Liver (tissue), 3 donors: ENCODE measurements at regions not wholly inside any gene's neighbourhood (a gene's known extent, or its start where the extent isn't known, plus 50 kb on each side); places are given as distances from the start of the nearest gene placed in this dataset.

Experiments
- ATF3 ChIP-seq: IDR thresholded peaks from 2 replicates; pipeline ENCODE4 v1.6.1; 2016; ENCODE audit warnings: antibody characterized with exemption
- EGR1 ChIP-seq, 2 donors: IDR thresholded peaks; 2 replicates each; pipeline ENCODE4 v1.6.1; 2016 to 2018; ENCODE audit warnings: antibody characterized with exemption in 2 of 2, low read depth in 2 of 2
- GABPA ChIP-seq, 2 donors: IDR thresholded peaks in 1 of 2; conservative IDR thresholded peaks in 1 of 2; 2 replicates each; pipeline ENCODE4 v1.6.1; 2016; ENCODE audit warnings: antibody characterized with exemption in 2 of 2, mild to moderate bottlenecking in 1 of 2, moderate library complexity in 1 of 2
- HNF4A ChIP-seq, 2 donors: conservative IDR thresholded peaks; 2 replicates each; pipeline ENCODE4 v1.6.1; 2016; ENCODE audit warnings: antibody characterized with exemption in 2 of 2, mild to moderate bottlenecking in 2 of 2
- MAX ChIP-seq: IDR thresholded peaks from 2 replicates; pipeline ENCODE4 v1.6.1; 2016; ENCODE audit warnings: antibody characterized with exemption
- NR2F2 ChIP-seq: IDR thresholded peaks from 2 replicates; pipeline ENCODE4 v1.6.1; 2016; ENCODE audit warnings: antibody characterized with exemption
- RAD21 ChIP-seq, 2 donors: IDR thresholded peaks; 2 replicates each; pipeline ENCODE4 v1.6.1; 2016; ENCODE audit warnings: antibody characterized with exemption in 2 of 2, mild to moderate bottlenecking in 2 of 2
- SP1 ChIP-seq: IDR thresholded peaks from 2 replicates; pipeline ENCODE4 v1.6.1; 2018; ENCODE audit warnings: antibody characterized with exemption, mild to moderate bottlenecking
- TAF1 ChIP-seq: conservative IDR thresholded peaks from 2 replicates; pipeline ENCODE4 v1.6.1; 2016; ENCODE audit warnings: antibody characterized with exemption, mild to moderate bottlenecking
- TF ChIP-seq, protein P1 (sequence below): fragments of 150-350 bp; IDR thresholded peaks from 2 replicates; pipeline ENCODE4 v1.5.1; 2017; ENCODE audit warnings: improper control_type of control experiment, low read depth, low read length; ENCODE audit not compliant: missing input control
- TF ChIP-seq, protein P2 (sequence below): IDR thresholded peaks from 2 replicates; pipeline ENCODE4 v1.6.1; 2016; ENCODE audit warnings: antibody characterized with exemption, mild to moderate bottlenecking
- TF ChIP-seq, protein P3 (sequence below): IDR thresholded peaks from 2 replicates; pipeline ENCODE4 v1.6.1; 2016; ENCODE audit warnings: antibody characterized with exemption
- donor health status: healthy.
- donor health status: healthy.

- TF ChIP-seq, protein P1, sequence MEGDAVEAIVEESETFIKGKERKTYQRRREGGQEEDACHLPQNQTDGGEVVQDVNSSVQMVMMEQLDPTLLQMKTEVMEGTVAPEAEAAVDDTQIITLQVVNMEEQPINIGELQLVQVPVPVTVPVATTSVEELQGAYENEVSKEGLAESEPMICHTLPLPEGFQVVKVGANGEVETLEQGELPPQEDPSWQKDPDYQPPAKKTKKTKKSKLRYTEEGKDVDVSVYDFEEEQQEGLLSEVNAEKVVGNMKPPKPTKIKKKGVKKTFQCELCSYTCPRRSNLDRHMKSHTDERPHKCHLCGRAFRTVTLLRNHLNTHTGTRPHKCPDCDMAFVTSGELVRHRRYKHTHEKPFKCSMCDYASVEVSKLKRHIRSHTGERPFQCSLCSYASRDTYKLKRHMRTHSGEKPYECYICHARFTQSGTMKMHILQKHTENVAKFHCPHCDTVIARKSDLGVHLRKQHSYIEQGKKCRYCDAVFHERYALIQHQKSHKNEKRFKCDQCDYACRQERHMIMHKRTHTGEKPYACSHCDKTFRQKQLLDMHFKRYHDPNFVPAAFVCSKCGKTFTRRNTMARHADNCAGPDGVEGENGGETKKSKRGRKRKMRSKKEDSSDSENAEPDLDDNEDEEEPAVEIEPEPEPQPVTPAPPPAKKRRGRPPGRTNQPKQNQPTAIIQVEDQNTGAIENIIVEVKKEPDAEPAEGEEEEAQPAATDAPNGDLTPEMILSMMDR = no peak
- TF ChIP-seq HNF4A (conservative IDR thresholded peaks at IDR 0.05) = no peak
- TF ChIP-seq, protein P2, sequence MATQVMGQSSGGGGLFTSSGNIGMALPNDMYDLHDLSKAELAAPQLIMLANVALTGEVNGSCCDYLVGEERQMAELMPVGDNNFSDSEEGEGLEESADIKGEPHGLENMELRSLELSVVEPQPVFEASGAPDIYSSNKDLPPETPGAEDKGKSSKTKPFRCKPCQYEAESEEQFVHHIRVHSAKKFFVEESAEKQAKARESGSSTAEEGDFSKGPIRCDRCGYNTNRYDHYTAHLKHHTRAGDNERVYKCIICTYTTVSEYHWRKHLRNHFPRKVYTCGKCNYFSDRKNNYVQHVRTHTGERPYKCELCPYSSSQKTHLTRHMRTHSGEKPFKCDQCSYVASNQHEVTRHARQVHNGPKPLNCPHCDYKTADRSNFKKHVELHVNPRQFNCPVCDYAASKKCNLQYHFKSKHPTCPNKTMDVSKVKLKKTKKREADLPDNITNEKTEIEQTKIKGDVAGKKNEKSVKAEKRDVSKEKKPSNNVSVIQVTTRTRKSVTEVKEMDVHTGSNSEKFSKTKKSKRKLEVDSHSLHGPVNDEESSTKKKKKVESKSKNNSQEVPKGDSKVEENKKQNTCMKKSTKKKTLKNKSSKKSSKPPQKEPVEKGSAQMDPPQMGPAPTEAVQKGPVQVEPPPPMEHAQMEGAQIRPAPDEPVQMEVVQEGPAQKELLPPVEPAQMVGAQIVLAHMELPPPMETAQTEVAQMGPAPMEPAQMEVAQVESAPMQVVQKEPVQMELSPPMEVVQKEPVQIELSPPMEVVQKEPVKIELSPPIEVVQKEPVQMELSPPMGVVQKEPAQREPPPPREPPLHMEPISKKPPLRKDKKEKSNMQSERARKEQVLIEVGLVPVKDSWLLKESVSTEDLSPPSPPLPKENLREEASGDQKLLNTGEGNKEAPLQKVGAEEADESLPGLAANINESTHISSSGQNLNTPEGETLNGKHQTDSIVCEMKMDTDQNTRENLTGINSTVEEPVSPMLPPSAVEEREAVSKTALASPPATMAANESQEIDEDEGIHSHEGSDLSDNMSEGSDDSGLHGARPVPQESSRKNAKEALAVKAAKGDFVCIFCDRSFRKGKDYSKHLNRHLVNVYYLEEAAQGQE = no peak
- TF ChIP-seq TAF1 = no peak
- TF ChIP-seq SP1 = no peak
- TF ChIP-seq, protein P3, sequence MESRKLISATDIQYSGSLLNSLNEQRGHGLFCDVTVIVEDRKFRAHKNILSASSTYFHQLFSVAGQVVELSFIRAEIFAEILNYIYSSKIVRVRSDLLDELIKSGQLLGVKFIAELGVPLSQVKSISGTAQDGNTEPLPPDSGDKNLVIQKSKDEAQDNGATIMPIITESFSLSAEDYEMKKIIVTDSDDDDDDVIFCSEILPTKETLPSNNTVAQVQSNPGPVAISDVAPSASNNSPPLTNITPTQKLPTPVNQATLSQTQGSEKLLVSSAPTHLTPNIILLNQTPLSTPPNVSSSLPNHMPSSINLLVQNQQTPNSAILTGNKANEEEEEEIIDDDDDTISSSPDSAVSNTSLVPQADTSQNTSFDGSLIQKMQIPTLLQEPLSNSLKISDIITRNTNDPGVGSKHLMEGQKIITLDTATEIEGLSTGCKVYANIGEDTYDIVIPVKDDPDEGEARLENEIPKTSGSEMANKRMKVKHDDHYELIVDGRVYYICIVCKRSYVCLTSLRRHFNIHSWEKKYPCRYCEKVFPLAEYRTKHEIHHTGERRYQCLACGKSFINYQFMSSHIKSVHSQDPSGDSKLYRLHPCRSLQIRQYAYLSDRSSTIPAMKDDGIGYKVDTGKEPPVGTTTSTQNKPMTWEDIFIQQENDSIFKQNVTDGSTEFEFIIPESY = no peak
- no peak for TF ChIP-seq GABPA (IDR thresholded peaks at IDR 0.05 in 1 of 2, conservative IDR thresholded peaks at IDR 0.05 in 1 of 2)
- no peak for TF ChIP-seq MAX
- TF ChIP-seq RAD21 (IDR thresholded peaks at IDR 0.05) = no peak
- TF ChIP-seq EGR1 (IDR thresholded peaks at IDR 0.05; ENCODE audit: low read depth in 2 of 2) = no peak
- TF ChIP-seq NR2F2 = no peak
- no peak for TF ChIP-seq ATF3
Measured at GRCh38 chr5:158033724-158034123, 174.8 kb upstream of the CLINT1 start.
